ENCODE measurements at regions not wholly inside any gene's neighbourhood (a gene's known extent, or its start where the extent isn't known, plus 50 kb on each side); places are given as distances from the start of the nearest gene placed in this dataset.
"Not testable (repeated sequence)": the region's sequence is repeated elsewhere in the genome, so short reads cannot be mapped to it uniquely, and the experiment has no call there.

DNA sequence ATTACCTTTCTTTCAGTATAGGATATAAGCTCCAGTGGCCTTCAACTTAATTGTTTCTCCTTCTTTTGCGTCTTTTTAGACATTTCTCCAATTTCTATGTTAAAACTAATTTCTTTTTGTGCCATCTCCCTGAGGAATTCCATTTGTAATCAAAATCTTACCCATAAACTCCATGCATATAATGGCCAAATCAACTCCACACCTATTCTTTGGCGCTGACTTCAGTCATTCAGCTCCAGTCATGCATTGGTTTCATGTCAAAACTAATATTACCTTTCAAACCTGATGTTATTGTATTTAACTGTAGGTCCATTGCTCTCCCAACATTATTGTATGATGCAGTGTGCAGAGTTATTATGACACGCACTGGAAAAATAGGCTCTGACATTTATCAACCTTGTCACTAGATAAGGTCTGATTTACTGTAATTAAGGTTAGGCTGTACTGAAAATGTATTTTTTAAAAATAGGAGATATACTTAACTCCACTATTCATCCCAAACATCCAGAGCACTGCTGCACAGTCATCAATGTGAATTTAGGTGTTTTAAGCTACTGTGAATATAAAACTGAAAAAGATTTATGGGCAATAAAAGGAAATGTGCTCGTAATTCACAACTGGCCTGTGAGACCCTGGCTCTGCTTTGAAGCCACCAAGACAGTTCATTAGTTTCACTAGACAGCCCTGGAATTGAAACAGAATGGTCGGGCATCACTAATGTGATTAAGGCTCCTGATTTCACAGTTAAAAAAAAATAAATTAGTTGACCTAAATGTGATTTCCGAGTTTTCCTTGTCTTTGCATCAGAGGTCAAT, 180.6 kb upstream of the GRIA4 start:
- no peak for DNase-seq

DNA sequence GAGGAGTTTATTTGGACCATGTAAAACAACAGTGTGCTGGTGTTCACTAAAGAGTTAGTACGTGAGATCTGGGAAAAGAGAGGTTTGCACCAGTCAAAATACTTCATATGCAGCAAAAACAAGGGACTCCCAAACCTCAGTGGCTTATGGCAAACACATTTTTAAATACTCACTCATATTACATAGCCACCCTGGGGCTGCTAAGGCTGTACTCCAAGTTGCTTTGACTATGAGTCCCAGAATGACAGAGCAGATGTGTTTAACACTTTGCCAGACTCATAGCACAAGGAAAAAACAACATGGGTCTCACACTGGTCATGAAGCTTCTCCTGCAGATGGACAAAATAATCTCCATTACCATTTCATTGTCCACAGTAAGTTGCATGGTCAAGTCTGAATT, 202.8 kb upstream of the GRIA4 start:
- DNase-seq = no peak

DNA sequence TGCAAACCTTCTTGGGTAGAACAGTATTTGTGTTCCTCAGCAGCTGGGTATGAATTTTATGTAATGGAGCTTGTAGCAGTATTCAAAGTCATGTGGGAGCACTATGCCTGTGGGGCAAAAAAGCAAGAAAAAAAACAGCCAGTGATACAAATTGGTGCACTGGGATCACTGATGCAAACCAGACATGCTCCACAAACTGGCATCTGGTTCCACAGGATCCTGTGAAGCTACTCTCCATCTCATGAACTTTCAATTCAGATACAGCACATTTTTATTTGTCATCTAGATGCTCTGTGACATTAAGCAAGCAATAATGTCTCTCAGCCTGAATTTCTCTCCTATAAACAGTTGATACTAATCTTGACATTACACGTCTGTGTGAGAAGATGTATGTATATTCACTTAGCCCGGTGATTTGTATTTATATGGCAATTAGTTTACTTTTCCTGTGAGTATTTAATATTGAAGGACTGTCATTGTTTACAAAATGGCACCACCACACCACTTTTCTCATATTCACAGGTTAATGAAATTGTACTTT, 208.5 kb upstream of the GRIA4 start:
- no peak for DNase-seq

DNA sequence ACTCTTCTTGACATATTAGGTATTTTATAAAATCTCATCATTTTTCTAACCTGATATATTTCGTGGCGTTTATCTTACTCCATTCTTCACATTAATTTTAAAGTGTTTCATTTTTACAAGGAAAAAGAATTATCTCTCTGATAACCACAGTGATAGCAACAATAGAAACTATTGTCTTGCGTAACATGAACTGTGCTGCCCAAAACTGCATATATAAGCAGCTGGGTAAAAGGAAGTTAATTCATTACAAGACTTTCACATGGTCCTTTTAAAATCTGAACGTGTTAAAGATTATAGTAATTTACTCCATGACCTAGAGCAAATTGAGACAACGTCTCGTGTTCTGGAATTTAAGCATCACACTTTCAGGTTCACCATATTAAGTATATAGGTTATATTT, 210.4 kb upstream of the GRIA4 start:
- DNase-seq = no peak

DNA sequence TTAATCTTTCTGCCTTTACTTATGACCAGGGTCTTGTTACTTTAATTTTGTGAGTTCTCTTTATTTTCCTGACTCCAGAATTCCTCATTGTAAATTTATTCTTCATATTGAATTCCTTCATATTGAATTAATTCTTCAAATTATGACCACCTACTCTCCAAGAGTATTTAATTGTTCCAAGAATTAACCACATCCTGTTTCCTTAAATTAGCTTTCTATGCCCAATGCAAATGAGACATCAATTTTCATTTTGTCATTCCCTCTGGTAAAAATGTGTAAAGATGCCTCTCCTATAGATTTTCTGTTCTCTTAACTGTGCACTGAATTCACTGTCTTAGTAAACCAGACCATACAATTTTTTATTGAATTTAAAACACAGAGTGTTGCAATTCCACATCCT, 211.2 kb upstream of the GRIA4 start:
- DNase-seq = no peak

DNA sequence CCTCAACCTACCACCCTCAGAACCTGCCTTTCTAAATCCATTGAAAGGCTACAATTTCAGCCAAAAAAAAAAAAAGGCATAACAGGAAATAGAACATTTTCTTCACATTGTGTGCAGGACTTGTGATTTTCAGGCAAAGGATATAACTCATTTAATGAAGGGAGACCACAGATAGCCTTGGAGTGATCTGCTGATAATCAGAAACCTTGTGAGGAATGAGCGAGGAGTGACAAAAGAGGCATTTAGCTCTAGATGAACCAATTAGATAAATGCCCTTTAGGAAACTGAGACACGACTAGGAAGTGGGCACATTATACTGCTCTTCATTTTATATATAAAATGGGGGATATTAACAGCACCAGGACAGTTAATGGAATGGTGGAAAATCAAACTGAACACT, 216.5 kb upstream of the GRIA4 start:
- DNase-seq = no peak

DNA sequence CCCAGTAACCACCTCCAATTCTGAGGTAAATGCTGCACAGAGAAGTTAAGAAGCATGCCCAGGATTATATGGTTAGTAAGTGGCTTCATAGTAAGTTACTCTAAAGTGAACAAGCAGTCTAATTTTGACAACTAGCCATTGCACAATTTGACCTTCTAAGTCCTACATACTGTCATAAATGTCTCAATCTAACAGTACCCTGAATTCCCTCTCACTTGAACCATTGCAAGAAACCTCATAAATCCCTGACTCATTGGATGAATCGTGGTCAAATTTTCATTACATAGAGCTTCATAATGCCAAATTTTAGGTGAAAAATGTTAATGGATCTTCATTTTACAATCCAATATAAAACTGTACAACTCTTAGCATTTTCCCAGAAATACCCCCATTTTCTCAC, 217.3 kb upstream of the GRIA4 start:
- no peak for DNase-seq

DNA sequence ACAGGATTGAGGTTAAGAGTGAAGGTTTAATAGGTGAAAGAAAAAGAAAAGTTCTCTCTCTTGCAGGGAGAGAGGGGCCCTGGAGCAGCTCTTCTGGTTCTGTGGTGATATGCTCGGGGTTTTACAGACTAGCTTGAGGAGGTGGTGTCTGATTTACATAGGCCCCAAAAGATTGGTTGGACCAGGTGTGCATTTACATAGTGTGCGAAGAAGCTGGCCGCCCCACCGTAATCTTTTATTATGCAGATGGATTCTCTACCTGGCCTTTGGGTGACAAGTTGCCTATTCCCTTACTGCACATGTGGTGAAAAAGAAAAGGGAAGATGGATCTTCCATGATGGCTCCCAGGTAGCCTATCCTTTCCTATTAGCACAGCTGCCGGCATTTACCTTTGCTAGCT, 219.9 kb upstream of the GRIA4 start:
- DNase-seq = no peak

DNA sequence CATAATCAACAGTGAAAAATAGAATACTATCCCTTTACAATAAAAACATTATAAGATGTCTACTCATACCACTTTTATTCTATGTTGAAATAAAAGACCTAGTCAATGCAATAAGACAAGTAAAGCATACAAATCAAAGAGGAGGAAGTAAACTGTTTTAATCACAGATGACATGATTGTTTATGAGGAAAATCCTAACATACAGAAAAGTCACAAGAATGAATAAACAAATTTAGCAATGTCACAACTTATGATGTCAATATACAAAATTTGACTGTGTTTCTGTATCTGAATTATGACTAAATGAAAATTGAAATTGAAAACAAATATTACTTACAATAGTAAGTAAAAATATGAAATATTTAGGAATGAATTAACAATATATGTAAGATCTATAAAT, 221.9 kb upstream of the GRIA4 start:
- no peak for DNase-seq

DNA sequence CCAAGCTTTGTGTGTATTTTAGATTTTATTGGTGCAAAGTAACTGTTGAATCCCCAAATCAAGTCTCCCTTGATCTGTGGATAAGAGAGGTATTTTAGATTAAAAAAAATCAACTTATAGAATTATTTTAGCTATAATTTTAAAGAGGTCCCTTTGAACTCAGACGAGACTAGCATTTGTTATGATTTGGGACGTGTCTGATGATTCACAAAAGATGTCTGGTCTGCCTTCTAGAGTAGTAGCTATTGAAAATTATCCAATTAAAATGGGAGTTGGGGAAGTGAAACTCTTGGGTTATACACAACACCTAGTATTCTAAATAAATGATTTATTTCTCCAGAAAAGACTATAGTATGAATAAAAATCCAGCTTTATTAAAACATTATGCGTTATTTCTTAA, 227.9 kb upstream of the GRIA4 start:
- DNase-seq = no peak

DNA sequence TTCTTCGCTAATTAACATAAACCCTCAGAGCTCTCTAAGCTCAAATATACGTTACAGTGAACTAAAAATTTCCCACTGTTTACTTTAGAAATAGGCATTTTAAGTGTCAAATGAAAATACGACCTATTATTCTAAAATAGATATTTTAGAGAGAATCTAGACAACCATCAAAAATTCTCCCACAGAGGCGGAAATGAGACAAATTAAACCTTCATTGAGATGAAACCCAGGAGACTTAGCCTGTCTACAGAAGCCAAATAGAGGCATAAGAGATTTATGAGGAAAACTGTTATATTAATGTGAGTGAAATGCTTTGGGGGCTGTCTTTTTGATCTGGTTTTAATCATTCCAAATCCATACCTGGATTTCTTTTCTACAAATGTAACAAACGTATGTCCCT, 232.0 kb upstream of the GRIA4 start:
- no peak for DNase-seq

DNA sequence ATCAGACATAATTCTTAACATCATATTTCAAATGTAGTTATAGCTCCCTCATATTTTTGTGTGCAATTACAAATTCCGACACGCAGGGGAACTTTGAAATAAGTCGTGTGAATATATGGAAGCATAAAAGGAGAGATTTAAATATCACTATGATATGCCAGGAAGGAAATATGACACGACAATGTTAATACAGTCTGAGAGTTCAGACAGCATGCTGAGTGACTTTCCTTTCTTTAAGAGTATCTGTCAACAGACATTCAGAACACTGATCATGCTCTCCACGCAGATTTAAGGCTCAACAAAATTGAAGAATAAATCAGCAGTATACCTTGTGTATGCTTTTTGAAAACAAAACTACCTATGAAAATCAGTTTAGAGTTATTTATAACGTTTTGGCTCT, 232.6 kb upstream of the CARD18 start:
- DNase-seq = no peak

DNA sequence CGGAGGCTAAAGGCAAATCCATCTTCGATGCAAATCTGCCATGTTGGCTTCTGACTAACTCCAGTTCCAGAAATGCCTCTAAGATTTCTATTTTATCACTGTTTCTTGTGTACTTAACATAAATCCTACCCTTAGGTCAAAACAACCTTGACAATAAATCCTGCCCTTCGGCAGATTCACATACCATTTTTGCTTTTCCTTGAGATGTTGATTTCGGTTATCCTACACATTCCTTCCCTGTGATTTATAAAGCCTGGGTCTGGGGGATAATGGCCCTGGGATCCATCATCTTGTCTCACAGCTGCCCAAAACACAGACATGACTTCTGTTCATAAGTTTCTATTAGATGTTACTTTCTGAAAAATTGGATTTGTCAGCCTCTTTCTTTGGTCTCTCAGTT, 231.7 kb upstream of the CARD18 start:
- no peak for DNase-seq

DNA sequence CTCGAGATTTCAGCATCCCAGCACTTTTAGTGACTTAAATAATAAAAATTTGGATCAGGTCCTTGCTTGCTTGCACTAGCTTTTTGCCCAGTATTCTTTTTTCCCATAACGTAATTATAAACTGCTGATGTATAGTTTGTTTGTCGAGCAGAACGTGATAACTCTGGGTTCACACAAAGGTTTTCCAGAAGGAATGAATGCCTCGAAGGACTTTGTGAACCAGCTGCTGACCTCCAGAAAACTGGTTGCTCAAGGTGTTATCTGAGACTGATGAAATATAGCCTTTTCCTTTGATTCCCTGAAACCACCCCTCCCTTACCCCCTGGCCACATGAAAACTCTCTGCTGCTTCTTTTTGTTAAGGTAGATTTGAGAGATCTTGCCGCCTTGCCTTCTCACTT, 229.1 kb upstream of the CARD18 start:
- DNase-seq = no peak

DNA sequence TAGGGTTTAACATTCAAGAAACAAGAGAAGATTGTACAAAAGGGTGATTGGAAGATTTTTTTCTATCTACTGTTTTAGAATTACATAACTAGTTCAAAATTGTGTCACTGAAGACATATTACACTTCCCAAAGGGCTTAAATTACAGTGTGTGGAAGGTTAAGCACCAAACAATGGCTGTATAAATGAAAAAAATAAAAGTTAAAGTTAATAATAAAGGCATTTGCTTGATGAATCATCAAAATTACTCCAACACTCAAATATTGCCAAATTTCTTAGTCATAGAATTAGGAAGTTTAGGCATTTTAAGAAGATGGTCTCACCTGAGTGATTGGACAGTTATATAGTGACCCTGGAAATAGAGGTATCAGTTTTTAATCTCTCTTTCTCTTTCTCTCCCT, 227.6 kb upstream of the CARD18 start:
- no peak for DNase-seq

DNA sequence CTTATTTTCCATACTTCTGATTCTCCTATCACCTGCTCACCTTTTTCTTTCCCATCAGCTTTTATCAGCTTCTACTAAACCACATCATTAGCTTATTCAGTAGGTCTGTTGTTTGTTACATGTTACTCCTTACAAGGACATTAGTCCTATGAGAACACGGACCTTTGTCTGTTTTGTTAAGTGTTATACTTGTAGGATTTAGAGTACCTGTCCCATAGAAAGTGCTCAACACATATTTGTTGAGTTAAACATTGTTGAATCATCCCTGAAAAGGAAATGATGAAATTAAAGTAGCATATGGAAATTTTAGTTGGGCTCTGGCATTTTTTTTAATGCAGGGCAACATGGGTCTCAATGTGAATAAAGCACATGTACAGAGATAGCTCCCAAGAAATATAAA, 222.1 kb upstream of the CARD18 start:
- no peak for DNase-seq

DNA sequence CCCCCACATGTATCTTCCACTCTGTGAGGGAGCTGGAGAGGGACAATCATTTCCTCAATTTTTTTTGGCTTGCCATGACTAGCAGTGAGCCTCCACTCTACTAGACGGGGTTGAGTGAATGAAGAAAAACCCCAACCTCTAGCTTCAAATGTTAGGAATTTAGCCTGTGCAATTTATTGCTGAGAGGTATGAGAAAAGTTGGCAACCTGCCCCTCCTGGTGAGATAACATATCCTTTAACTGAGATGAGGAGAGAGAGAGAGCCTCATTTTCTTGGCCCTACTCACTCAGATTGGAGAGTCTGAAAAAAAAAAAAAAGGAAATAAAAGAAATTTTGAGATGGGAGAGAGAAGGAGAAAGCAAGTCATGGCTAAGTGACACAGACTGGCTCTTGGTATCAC, 218.2 kb upstream of the CARD18 start:
- no peak for DNase-seq

DNA sequence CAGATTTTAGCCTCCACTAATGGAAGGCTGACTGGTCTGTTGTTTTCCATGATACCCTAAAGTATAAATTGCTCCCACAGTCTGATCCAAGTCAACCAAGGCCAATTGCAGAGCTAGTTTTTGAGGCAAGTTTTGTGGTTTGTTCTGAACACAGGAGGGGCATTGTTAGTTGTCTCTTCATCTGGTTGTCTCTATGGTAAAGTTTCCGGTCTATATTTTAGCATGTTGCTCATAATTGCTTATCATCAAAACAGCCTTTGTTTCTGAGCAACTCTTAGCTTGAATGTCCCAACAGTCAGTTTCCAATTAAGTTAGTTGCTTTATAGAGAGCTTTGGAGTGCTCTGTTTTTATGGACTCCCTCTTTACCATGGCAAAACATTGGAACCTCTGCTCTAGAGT, 217.6 kb upstream of the CARD18 start:
- no peak for DNase-seq

DNA sequence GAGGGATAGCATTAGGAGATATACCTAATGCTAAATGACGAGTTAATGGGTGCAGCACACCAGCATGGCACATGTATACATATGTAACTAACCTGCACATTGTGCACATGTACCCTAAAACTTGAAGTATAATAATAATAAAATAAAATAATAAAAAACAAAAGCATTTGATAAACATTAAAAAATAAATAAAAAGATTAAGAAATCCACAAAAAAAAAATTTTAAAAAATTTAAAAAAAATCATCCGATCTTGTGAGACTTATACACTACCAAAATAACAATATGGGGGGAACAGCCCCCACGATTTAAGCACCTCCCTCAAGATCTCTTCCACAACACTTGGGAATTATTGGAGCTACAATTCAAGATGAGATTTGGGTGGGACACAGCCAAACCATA, 210.3 kb upstream of the CARD18 start:
- DNase-seq = not testable (repeated sequence)

DNA sequence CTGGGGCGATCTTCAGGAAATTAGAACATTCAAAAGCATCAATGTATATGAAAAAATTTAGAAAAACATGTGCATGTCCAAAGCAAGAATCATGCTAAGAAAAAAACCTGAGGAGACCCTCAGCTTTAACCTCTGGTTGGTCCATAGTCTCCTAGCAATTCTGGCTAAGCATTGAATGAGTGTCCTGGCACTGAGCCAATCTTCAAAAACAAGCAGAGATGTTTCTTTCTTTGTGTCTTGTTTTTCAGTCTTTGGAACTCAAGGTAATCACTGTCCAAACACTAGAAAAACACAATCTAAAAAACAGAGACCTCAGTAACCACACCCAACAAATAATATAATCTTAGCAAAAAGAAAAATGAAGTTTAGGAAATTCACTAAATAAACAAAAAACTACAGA, 205.4 kb upstream of the CARD18 start:
- DNase-seq = no peak

DNA sequence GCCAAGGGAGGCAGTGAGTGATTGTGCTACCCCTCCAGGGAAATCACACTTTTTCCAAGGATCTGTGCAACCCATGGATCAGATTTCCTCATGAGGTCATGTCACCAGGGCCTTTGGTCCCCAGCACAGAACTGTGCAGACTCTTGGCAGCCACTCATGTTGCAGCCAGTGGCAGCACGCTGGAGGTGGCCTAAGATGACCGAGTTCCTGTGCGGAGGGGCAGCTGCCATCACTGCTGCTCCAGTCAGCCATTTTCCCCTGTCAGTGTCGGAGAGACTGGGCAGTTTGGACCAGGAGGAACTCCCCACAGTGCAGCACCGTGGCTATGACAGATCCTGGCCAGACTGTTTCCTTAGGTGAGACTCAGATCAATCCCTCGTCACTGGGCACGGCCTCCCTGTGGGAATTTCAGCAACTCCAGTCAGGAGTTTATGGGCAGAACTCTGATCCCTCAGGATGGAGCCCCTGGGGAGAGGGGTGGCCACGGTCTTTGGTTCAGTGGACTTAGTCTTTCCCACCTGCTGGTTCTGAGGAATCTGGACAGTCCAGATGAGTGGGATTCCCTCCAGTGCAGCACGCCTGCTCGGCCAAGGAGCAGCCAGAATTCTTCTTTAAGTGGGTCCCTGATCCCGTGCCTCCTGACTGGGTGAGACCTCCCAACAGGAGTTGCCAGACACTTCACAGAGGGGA, 194.6 kb upstream of the CARD18 start:
- no peak for DNase-seq

DNA sequence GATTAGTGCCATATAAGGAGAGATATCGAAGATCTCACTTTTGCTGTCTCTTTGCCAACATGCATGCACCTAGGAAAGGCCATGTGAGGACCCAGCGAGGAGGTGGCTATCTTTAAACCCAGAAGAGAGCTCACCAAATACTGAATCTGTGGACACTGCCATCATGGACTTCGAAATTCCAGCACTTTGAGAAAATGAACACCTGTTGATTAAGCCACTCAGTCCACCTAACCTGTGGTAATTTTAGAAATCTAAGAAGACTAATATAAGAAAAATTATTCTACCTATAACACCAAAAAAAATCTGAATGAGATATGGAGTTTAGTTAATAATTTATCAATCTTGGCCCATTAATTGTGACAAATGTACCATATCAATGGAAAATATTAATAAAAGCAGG, 193.6 kb upstream of the CARD18 start:
- no peak for DNase-seq

DNA sequence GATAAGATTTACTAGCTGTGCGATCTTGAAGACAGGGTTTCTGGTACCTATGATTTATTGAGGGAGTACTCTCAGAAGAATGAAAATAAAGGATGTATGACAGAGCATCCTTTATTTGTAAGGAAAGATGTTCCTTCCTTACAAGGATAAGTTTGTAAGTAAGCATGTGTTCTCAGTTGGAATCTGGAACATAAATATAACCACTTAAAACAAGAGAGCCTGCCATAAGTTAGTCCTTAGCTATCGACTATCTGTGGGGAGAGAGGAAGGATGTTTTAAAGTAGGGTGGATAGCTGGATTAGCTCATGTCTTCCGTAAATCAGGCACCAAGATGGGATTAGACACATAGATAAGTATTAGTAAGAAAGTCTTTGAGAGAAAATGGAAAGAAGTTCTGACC, 192.6 kb upstream of the CARD18 start:
- no peak for DNase-seq

DNA sequence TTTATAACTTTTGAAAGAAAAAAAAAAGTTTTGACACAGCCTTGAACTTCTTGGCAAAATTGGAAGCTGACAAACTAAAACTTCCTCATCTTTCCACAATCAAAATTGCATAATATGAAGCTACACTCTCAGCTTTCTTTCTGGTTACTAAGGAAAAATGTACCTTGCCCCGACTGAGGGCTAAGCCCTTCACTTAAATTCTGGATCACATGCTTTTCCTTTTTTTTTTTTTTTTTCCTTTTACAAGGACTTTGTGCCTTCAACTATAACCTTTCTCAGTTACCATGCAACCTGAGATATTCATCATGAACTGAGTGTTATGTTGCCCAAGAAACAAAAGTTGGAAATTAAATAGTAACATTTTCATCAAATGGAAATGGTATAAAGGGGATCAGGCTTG, 188.5 kb upstream of the CARD18 start:
- DNase-seq = no peak

DNA sequence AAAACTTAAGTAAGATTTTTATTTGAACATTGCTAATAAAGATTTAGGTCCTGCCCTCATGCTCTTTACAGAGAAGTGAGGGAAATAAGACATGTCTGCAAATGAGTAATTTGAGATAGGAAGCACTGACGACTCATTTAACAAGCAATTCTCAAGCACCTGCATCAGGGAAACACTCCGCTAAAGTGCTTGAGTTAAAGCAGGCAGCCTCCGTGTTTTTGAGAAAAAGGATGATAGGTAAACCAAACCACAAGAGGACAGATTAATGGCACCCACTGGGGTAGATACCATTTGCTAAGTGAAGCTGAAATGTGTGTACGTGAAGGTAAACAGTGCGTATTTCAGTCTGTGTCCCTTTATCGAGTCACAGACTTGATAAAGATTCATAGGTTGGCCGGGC, 184.6 kb upstream of the CARD18 start:
- no peak for DNase-seq

Measured in NCI-H510A (cell line).